ENCODE measurements at regions not wholly inside any gene's neighbourhood (a gene's known extent, or its start where the extent isn't known, plus 50 kb on each side); places are given as distances from the start of the nearest gene placed in this dataset.
"Not testable (repeated sequence)": the region's sequence is repeated elsewhere in the genome, so short reads cannot be mapped to it uniquely, and the experiment has no call there.

DNA sequence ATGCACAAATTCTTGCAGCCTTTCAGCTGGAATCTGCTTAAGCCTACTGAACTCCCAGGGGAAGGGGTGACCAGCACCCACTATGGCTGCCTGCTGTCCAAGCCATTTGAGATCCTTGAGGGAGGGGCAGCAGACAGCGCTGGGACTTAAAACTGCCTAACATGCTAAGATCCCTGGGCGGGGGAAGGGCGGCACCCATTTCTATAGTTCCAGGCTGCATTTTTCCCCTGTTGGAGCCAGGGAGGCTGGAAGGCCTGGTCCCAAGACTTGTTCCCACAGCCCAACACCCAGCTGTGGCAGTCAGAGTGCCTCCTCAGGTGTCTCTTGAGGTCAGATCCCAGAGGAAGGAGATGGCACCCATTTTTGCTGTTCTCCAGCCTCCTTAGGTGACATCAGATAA lies 1061.3 kb upstream of the COX7C start:
- Mint-ChIP-seq H3K4me3 (no peak overlapping the region), H3K9me3 (peaks cover 20% of the 10 kb centered on the region)

DNA sequence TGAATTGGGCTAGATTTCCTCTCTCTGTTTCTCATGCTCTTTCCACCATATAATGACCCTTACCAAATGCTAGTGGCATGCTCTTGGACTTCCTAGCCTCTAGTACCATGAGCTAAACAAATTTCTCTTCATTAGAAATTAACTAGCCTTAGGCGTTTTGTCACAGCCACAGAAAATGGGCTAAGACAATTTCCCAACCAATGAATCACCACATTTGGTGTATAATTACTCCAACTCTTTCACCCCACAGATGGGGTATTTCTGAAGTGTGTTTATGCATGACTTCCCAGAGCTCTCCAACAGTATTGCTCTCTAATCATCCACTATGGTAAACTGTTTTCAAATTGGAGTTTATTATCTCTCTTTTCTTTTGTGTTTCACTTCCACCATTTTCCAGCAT lies 1041.1 kb upstream of the COX7C start:
- no peak overlapping the region for H3K9ac ChIP-seq (ENCODE audit: extremely low read depth, low read length, poor library complexity, severe bottlenecking)
- no peaks in the 10 kb centered on the region for H3K4me1 Mint-ChIP-seq
- WGBS, 2 experiments (ENCODE audit: insufficient coverage in 1 of 2, insufficient read length in 1 of 2) = 86% methylated on average over 1 of the region's 1 CpG; no CpG with 5 or more reads in 1 of the 2 experiments

More for the DNA sequence above, 1061.3 kb upstream of the COX7C start:
- 94 to 95% methylated on average over 2 to 3 of the region's 3 CpGs for WGBS, 2 experiments (ENCODE audit: insufficient coverage in 1 of 2, insufficient read length in 1 of 2)
- Histone ChIP-seq H3K4me3 (ENCODE audit: low read length) (no peak overlapping the region), H3K4me1 (ENCODE audit: control insufficient read depth, insufficient read depth, low read length) (no peaks in the 10 kb centered on the region), H3K9me3 (ENCODE audit: control insufficient read depth, low read length) (peaks cover 12% of the 10 kb centered on the region), H3K27me3 (ENCODE audit: control insufficient read depth, insufficient read depth, low read length, poor library complexity, severe bottlenecking) (no peaks in the 10 kb centered on the region), H3K9ac (ENCODE audit: extremely low read depth, low read length, poor library complexity, severe bottlenecking) (no peak overlapping the region), H3K27ac (ENCODE audit: low read depth, low read length) (no peak overlapping the region), H3K36me3 (ENCODE audit: control insufficient read depth, insufficient read depth, low read length) (no peaks in the 10 kb centered on the region)
- Mint-ChIP-seq H3K36me3 (ENCODE audit: low read depth) (no peaks in the 10 kb centered on the region), H3K27ac (no peak overlapping the region), H3K27me3 (ENCODE audit: insufficient read depth) (no peaks in the 10 kb centered on the region), H3K4me1 (no peaks in the 10 kb centered on the region)
- TF ChIP-seq, protein P1, sequence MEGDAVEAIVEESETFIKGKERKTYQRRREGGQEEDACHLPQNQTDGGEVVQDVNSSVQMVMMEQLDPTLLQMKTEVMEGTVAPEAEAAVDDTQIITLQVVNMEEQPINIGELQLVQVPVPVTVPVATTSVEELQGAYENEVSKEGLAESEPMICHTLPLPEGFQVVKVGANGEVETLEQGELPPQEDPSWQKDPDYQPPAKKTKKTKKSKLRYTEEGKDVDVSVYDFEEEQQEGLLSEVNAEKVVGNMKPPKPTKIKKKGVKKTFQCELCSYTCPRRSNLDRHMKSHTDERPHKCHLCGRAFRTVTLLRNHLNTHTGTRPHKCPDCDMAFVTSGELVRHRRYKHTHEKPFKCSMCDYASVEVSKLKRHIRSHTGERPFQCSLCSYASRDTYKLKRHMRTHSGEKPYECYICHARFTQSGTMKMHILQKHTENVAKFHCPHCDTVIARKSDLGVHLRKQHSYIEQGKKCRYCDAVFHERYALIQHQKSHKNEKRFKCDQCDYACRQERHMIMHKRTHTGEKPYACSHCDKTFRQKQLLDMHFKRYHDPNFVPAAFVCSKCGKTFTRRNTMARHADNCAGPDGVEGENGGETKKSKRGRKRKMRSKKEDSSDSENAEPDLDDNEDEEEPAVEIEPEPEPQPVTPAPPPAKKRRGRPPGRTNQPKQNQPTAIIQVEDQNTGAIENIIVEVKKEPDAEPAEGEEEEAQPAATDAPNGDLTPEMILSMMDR (conservative IDR thresholded peaks at IDR 0.05) = no peak
- DNase-seq = no peak

GRCh38 chr5:85587806-85588205 lies 1029.9 kb upstream of the COX7C start:
- H3K36me3 Mint-ChIP-seq (ENCODE audit: low read depth); H3K4me3 ChIP-seq (ENCODE audit: low read length); H3K36me3 ChIP-seq (ENCODE audit: control insufficient read depth, insufficient read depth, low read length); H3K27ac ChIP-seq (ENCODE audit: low read depth, low read length); H3K4me1 Mint-ChIP-seq; H3K9ac ChIP-seq (ENCODE audit: extremely low read depth, low read length, poor library complexity, severe bottlenecking); H3K27me3 Mint-ChIP-seq (ENCODE audit: insufficient read depth); H3K9me3 ChIP-seq (ENCODE audit: control insufficient read depth, low read length); H3K27me3 ChIP-seq (ENCODE audit: control insufficient read depth, insufficient read depth, low read length, poor library complexity, severe bottlenecking); H3K4me1 ChIP-seq (ENCODE audit: control insufficient read depth, insufficient read depth, low read length); H3K4me3 Mint-ChIP-seq; H3K27ac Mint-ChIP-seq: not testable (repeated sequence)
- peak; percentile 59 for DNase-seq
- peaks cover 17% of the 10 kb centered on the region for H3K9me3 Mint-ChIP-seq
- 64 to 75% methylated on average over 4 to 6 of the region's 6 CpGs for WGBS, 2 experiments (ENCODE audit: insufficient coverage in 1 of 2, insufficient read length in 1 of 2)

More for the DNA sequence above, 1041.1 kb upstream of the COX7C start:
- TF ChIP-seq, protein P1 (conservative IDR thresholded peaks at IDR 0.05) = no peak
- no peaks in the 10 kb centered on the region for H3K9me3 ChIP-seq (ENCODE audit: control insufficient read depth, low read length)
- Mint-ChIP-seq H3K9me3 (no peaks in the 10 kb centered on the region), H3K27me3 (ENCODE audit: insufficient read depth) (no peaks in the 10 kb centered on the region), H3K36me3 (ENCODE audit: low read depth) (no peaks in the 10 kb centered on the region), H3K27ac (no peak overlapping the region), H3K4me3 (no peak overlapping the region)
- H3K4me1 ChIP-seq (ENCODE audit: control insufficient read depth, insufficient read depth, low read length) = no peaks in the 10 kb centered on the region
- no peak overlapping the region for H3K4me3 ChIP-seq (ENCODE audit: low read length)
- no peak overlapping the region for H3K27ac ChIP-seq (ENCODE audit: low read depth, low read length)
- H3K36me3 ChIP-seq (ENCODE audit: control insufficient read depth, insufficient read depth, low read length) = no peaks in the 10 kb centered on the region
- H3K27me3 ChIP-seq (ENCODE audit: control insufficient read depth, insufficient read depth, low read length, poor library complexity, severe bottlenecking) = no peaks in the 10 kb centered on the region
- no peak for DNase-seq

DNA sequence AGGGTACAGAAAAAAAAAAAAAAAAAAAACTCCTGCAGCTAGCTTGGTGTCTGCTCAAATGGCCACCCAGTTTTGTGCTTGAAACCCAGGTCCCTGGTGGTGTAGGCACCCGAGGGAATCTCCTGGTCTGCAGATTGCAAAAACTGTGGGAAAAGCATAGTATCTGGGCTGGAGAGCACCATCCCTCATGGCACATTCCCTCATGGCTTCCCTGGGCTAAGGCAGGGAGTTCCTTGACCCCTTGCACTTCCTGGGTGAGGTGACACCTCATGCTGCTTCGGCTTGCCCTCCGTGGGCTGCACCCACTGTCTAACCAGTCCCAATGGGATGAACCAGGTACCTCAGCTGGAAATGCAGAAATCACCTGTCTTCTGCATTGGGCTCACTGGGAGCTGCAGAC lies 1029.5 kb upstream of the COX7C start:
- not testable (repeated sequence) for H3K27ac Mint-ChIP-seq; H3K4me3 ChIP-seq (ENCODE audit: low read length); H3K4me1 ChIP-seq (ENCODE audit: control insufficient read depth, insufficient read depth, low read length); H3K4me1 Mint-ChIP-seq; H3K27me3 ChIP-seq (ENCODE audit: control insufficient read depth, insufficient read depth, low read length, poor library complexity, severe bottlenecking); H3K9ac ChIP-seq (ENCODE audit: extremely low read depth, low read length, poor library complexity, severe bottlenecking); H3K4me3 Mint-ChIP-seq; H3K9me3 ChIP-seq (ENCODE audit: control insufficient read depth, low read length); H3K27me3 Mint-ChIP-seq (ENCODE audit: insufficient read depth); H3K36me3 ChIP-seq (ENCODE audit: control insufficient read depth, insufficient read depth, low read length); H3K27ac ChIP-seq (ENCODE audit: low read depth, low read length); H3K36me3 Mint-ChIP-seq (ENCODE audit: low read depth)
- peaks cover 13% of the 10 kb centered on the region for H3K9me3 Mint-ChIP-seq
- 93 to 100% methylated on average over 1 to 3 of the region's 3 CpGs for WGBS, 2 experiments (ENCODE audit: insufficient coverage in 1 of 2, insufficient read length in 1 of 2)
- peak; percentile 32 for DNase-seq
